HG03045 (cell line): ENCODE measurements at regions not wholly inside any gene's neighbourhood (a gene's known extent, or its start where the extent isn't known, plus 50 kb on each side); places are given as distances from the start of the nearest gene placed in this dataset.

Source experiments
- ATAC-seq: cut with Tn5 transposase; IDR thresholded peaks from one replicate; pipeline ENCODE4 v1.9.1; 2021; ENCODE audit warnings: mild to moderate bottlenecking, moderate library complexity; ENCODE audit not compliant: unreplicated experiment

GRCh38 chr2:71879509-71880184 is 268.0 kb downstream of the CYP26B1 start:
- ATAC-seq = no peak

GRCh38 chr2:71878626-71879508 is 268.8 kb downstream of the CYP26B1 start:
- no peak for ATAC-seq

GRCh38 chr2:71877636-71878035 is 270.0 kb downstream of the CYP26B1 start:
- no peak for ATAC-seq

GRCh38 chr2:71876542-71877451 is 270.9 kb downstream of the CYP26B1 start:
- ATAC-seq = no peak

- no peak for ATAC-seq
Measured at GRCh38 chr2:71872466-71873051, 275.1 kb downstream of the CYP26B1 start.

GRCh38 chr2:71865391-71865965 is 282.2 kb downstream of the CYP26B1 start:
- ATAC-seq = no peak

GRCh38 chr2:71864085-71864484 is 283.6 kb downstream of the CYP26B1 start:
- ATAC-seq = no peak

- ATAC-seq = no peak
Measured at GRCh38 chr2:71863396-71863795, 284.3 kb downstream of the CYP26B1 start.

- no peak for ATAC-seq
Measured at GRCh38 chr2:71862921-71863320, 284.7 kb downstream of the CYP26B1 start.

- ATAC-seq = no peak
Measured at GRCh38 chr2:71861186-71862160, 286.2 kb downstream of the CYP26B1 start.

GRCh38 chr2:71860381-71860926 is 287.2 kb downstream of the CYP26B1 start:
- ATAC-seq = no peak

GRCh38 chr2:71859211-71859847 is 288.3 kb downstream of the CYP26B1 start:
- no peak for ATAC-seq

GRCh38 chr2:71858071-71858470 is 289.6 kb downstream of the CYP26B1 start:
- no peak for ATAC-seq

- ATAC-seq = no peak
Measured at GRCh38 chr2:71857636-71858035, 290.0 kb downstream of the CYP26B1 start.

- ATAC-seq = no peak
Measured at GRCh38 chr2:71856773-71857525, 290.7 kb downstream of the CYP26B1 start.

GRCh38 chr2:71853858-71854257 is 293.8 kb downstream of the CYP26B1 start:
- ATAC-seq = no peak

GRCh38 chr2:71852141-71852711 is 295.4 kb downstream of the CYP26B1 start:
- no peak for ATAC-seq
